ENCODE measurements at regions not wholly inside any gene's neighbourhood (a gene's known extent, or its start where the extent isn't known, plus 50 kb on each side); places are given as distances from the start of the nearest gene placed in this dataset.

DNA sequence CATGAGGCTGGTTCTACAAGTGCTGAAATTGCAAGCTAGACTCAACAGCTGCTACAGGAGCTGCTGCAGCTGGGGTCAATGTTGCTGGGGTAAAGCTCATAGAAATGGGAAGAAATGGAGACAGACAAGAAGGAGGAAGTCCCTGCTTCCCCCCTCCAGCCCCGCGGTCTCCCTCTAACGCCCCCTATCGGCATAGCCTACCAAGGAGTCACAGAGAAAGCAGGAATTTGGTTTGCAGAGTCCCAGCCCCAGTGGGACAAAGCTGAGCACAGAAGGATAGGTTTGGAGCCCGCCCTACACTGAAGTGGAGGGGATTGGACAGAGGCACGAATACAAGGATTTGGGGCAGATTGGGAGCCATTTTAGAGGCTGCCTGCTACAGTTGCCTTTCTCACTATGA, 176.9 kb upstream of the ANKRD28 start:
- Histone ChIP-seq H2AK5ac (ENCODE audit: insufficient read length, low read length) (no peak overlapping the region), H3K9ac (ENCODE audit: extremely low read depth, insufficient read length, low read length) (no peak overlapping the region), H3K23me2 (ENCODE audit: insufficient read length, low read depth, low read length, poor library complexity, severe bottlenecking) (no peaks in the 10 kb centered on the region), H3K23ac (ENCODE audit: insufficient read length, low read depth, low read length) (no peak overlapping the region), H2BK5ac (ENCODE audit: insufficient read length, low read length) (no peak overlapping the region), H4K8ac (replicated peaks; ENCODE audit: insufficient read length, low read depth, low read length) (no peak overlapping the region), H3K4ac (ENCODE audit: low read depth, low read length) (no peak overlapping the region), H3K4me2 (ENCODE audit: insufficient read depth, insufficient read length, low read length) (no peak overlapping the region), H3K14ac (ENCODE audit: insufficient read depth, low read length) (no peak overlapping the region), H3K27me3 (ENCODE audit: insufficient read depth, low read length) (no peaks in the 10 kb centered on the region), H3K18ac (ENCODE audit: insufficient read length, low read depth, low read length) (no peak overlapping the region), H3K56ac (ENCODE audit: insufficient read length, low read depth, low read length) (no peak overlapping the region), H3K79me2 (ENCODE audit: insufficient read depth, low read length) (no peaks in the 10 kb centered on the region), H3K4me1 (ENCODE audit: insufficient read depth, low read length) (no peaks in the 10 kb centered on the region), H3K9me3 (ENCODE audit: control insufficient read depth, low read depth, low read length) (no peaks in the 10 kb centered on the region), H3K27ac (ENCODE audit: insufficient read length, low read depth, low read length) (no peak overlapping the region), H4K5ac (ENCODE audit: insufficient read length, low read depth, low read length) (no peak overlapping the region), H2BK120ac (ENCODE audit: low read depth, low read length, poor library complexity, severe bottlenecking) (no peak overlapping the region), H4K91ac (ENCODE audit: insufficient read length, low read depth, low read length) (no peak overlapping the region), H2AFZ (ENCODE audit: low read length) (peak overlapping the region; percentile 76), H3K79me1 (ENCODE audit: insufficient read depth, low read depth, low read length, poor library complexity, severe bottlenecking) (no peaks in the 10 kb centered on the region), H4K20me1 (ENCODE audit: control insufficient read depth, insufficient read depth, insufficient read length) (no peaks in the 10 kb centered on the region), H2BK15ac (ENCODE audit: low read depth, low read length) (no peak overlapping the region), H3T11ph (ENCODE audit: low read length) (no peak overlapping the region), H2BK12ac (ENCODE audit: insufficient read length, low read depth, low read length) (no peak overlapping the region), H2BK20ac (ENCODE audit: low read depth, low read length, poor library complexity, severe bottlenecking) (no peak overlapping the region)
- Mint-ChIP-seq H3K4me3 (no peak overlapping the region), H3K36me3 (ENCODE audit: insufficient read depth in 1 of 3, low read depth in 3 of 3) (no peaks in the 10 kb centered on the region), H3K27ac (no peak overlapping the region), H3K27me3 (ENCODE audit: low read depth) (peaks cover 2% of the 10 kb centered on the region; the same call in 1 of the 2 replicates), H3K4me1 (peaks cover 3% of the 10 kb centered on the region in 2 experiments; a peak in 2 of 4 replicates), H3K9me3 (peaks cover 0 to 2% of the 10 kb centered on the region in 2 experiments; a peak in 3 of 5 replicates)
- peak; percentile 80 for DNase-seq
- peak; percentile 78 for TF ChIP-seq CTCF (conservative IDR thresholded peaks at IDR 0.05)
- WGBS (ENCODE audit: extremely low coverage, insufficient read length, low lambda C conversion rate), result no CpG with 5 or more reads among the region's 6 CpGs
